Pulmonary artery endothelial cell (primary cell): ENCODE measurements at regions not wholly inside any gene's neighbourhood (a gene's known extent, or its start where the extent isn't known, plus 50 kb on each side); places are given as distances from the start of the nearest gene placed in this dataset.
A peak's percentile ranks its signal among the peaks of the same experiment; 100 is the strongest.
"Not testable (repeated sequence)": the region's sequence is repeated elsewhere in the genome, so short reads cannot be mapped to it uniquely, and the experiment has no call there.

ENCODE experiments used
- DNase-seq: peaks from one replicate; pipeline ENCODE4 v3.0.0-alpha.2; 2011; ENCODE audit warnings: low read depth, low spot score

GRCh38 chr12:19764408-19764807 lies 325.1 kb downstream of the AEBP2 start:
- DNase-seq = no peak

- no peak for DNase-seq
Observed at GRCh38 chr12:19771858-19772257, 332.6 kb downstream of the AEBP2 start.

- DNase-seq = no peak
Observed at GRCh38 chr12:19772776-19773175, 333.5 kb downstream of the AEBP2 start.

- DNase-seq = no peak
Observed at GRCh38 chr12:19775241-19775640, 335.9 kb downstream of the AEBP2 start.

- not testable (repeated sequence) for DNase-seq
Observed at GRCh38 chr12:19775976-19776375, 336.7 kb downstream of the AEBP2 start.

GRCh38 chr12:19778172-19778571 lies 338.9 kb downstream of the AEBP2 start:
- peak; percentile 17 for DNase-seq

GRCh38 chr12:19778797-19779196 lies 339.5 kb downstream of the AEBP2 start:
- DNase-seq = no peak

- no peak for DNase-seq
Observed at GRCh38 chr12:19779395-19780056, 340.2 kb downstream of the AEBP2 start.

- no peak for DNase-seq
Observed at GRCh38 chr12:19780460-19780859, 341.2 kb downstream of the AEBP2 start.

- no peak for DNase-seq
Observed at GRCh38 chr12:19783547-19784444, 344.5 kb downstream of the AEBP2 start.

- no peak for DNase-seq
Observed at GRCh38 chr12:19792028-19792427, 352.7 kb downstream of the AEBP2 start.

GRCh38 chr12:19794116-19794515 lies 354.8 kb downstream of the AEBP2 start:
- DNase-seq = no peak

- DNase-seq = no peak
Observed at GRCh38 chr12:19799216-19799615, 359.9 kb downstream of the AEBP2 start.

- no peak for DNase-seq
Observed at GRCh38 chr12:19799895-19800602, 360.8 kb downstream of the AEBP2 start.

- DNase-seq = peak; percentile 63
Observed at GRCh38 chr12:19800884-19801283, 361.6 kb downstream of the AEBP2 start.

- no peak for DNase-seq
Observed at GRCh38 chr12:19801941-19802340, 362.6 kb downstream of the AEBP2 start.

GRCh38 chr12:19802915-19803314 lies 363.6 kb downstream of the AEBP2 start:
- DNase-seq = no peak

GRCh38 chr12:19804737-19805136 lies 365.4 kb downstream of the AEBP2 start:
- no peak for DNase-seq

GRCh38 chr12:19808371-19808770 lies 369.1 kb downstream of the AEBP2 start:
- DNase-seq = no peak

GRCh38 chr12:19810213-19810612 lies 370.9 kb downstream of the AEBP2 start:
- DNase-seq = no peak

GRCh38 chr12:19811922-19812321 lies 372.6 kb downstream of the AEBP2 start:
- DNase-seq = no peak

- no peak for DNase-seq
Observed at GRCh38 chr12:19819231-19819630, 379.9 kb downstream of the AEBP2 start.
